ENCODE measurements at regions not wholly inside any gene's neighbourhood (a gene's known extent, or its start where the extent isn't known, plus 50 kb on each side); places are given as distances from the start of the nearest gene placed in this dataset.

DNA sequence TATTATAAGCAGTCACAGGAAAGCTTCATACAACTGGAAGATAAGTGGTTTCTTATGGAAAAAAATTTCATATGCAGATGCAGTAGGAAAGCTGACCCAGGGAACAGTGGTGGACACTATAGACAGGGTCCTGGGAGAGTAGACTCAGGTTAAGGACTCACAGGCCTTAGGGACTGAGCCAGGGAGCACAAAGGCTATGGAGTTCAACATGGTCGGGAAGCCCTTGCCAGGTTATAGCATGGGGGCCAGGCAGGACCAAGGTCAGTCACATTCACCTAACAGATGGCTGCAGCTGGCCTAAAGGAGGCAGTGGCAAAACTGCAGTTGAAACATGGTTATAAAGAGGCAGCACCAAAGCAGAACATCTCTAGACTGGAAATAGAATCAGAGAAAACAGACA lies 54.9 kb upstream of the UNC5B start:
- no peak for TF ChIP-seq CTCF (IDR thresholded peaks at IDR 0.05)

DNA sequence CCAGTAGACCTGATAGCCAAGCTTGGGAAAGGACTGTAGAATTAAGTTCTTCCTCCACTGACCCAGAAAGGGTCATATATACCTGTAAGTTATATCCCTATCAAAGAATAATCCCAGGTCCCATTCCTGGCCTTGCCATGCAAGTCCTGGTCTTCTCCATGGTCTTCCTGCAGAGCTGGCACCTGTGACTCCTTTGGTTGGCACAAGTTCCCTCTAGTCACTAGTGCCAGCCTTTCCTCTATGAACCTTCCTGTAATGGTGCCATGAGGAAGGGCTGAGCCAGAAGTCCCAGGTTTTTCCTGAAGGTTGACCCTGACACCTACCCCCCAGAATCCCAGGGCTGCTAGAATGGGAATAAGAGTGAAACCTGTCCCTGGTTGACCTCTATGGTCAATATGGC lies 54.1 kb upstream of the UNC5B start:
- TF ChIP-seq CTCF (IDR thresholded peaks at IDR 0.05) = no peak

GRCh38 chr10:71158902-71159301 lies 53.5 kb upstream of the UNC5B start:
- no peak for TF ChIP-seq CTCF (IDR thresholded peaks at IDR 0.05)

DNA sequence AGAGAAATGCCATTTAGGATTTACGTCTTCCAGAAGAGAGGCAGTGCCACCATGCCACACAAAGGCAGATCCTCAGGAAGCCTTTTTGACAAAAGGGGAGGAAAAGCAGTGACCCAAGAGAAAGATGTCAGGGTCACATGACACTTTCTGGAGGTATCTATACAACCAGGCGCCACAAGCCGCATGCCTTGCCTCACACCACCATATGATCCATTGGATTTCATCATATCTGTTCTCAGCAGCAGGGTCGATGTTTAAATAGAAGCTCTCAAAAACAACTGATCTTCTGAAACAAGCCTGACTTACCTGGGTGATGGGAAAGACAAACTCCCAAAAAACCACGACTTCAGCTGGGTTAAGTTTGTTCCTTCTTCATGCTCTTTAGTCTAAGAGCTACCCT lies 52.5 kb upstream of the UNC5B start:
- TF ChIP-seq CTCF (IDR thresholded peaks at IDR 0.05) = no peak

- no peak for TF ChIP-seq CTCF (IDR thresholded peaks at IDR 0.05)
Observed at GRCh38 chr10:71161425-71161824, 50.9 kb upstream of the UNC5B start.
